Middle frontal gyrus (tissue), 1 donor: ENCODE measurements at regions not wholly inside any gene's neighbourhood (a gene's known extent, or its start where the extent isn't known, plus 50 kb on each side); places are given as distances from the start of the nearest gene placed in this dataset.

Experiments used
- DNase-seq: peaks from one replicate; pipeline ENCODE4 v3.0.0-alpha.2; 2015; ENCODE audit warnings: low spot score; ENCODE audit errors: extremely low spot score

DNA sequence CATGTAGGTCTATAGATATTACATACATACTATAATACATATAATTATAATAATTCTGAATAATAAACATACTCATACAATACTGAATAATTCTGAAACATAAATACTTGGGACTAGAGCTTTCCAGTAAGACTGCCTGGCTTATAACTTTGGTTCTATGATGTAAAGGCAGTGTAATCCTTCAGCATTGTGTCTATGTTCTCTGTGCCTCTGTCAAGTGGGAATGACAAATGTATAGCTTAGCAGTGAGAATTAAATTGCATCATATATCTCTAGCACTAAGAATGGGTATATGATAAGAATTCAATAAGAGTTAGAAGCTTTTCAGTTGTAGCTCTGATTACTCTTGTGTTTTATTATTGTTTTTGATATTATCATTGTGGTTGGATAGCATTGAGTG is 1469.3 kb downstream of the CDH8 start:
- DNase-seq, result no peak

DNA sequence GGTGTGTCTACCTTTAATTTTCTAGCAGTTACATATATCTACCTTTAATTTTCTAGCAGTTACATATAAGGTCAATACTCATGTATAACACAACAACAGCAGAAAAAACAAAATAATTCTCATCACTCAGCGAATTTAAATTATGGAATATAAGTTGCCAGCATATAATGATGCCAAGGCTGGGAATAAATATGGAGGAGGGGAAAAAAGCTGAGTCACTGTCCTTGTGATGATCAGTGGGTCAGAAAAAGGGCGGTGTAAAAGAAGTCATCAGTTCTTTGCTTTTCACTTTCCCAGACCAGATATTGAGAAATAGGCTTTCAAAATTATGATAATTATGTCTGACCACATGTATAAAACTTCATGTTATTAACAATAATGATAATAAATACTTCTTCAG is 1471.7 kb downstream of the CDH8 start:
- DNase-seq, result no peak

DNA sequence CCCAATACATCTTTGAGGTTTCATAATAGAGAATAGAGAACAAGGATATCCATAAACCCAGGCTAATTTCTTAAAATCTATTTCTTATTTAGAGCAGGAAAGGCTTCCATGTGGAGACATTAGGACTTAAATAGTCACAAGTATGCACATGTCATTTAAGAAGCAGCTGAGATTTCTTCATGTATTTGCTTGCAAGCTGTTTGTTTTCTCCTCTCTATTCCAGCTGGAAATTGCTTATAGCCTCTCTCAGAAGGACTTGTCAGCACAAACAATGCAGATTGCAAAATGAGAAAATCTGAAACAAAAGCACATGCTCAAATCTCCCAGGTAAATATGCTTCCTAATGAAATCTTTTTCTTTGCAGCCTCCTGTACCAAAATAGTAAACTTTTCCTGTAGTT is 1473.1 kb downstream of the CDH8 start:
- no peak for DNase-seq

DNA sequence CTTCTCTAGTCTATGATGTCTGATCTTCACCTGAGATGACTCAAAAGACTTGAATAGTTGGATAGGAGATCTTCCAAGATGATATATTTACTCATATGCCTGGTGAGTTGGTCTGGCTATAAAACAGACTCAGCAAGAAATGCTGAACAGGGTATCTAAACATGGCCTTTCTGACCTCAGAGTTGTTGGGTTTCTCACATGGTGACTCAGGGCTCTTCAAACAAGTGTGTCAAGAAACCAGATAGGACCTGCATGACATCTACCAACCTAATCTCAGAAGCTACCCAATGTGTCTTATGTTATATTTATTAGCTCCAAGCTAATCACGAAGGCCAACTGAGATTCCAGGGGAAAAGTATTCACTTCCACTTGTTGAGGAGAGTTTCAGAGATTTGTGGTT is 1477.3 kb downstream of the CDH8 start:
- DNase-seq, result no peak

DNA sequence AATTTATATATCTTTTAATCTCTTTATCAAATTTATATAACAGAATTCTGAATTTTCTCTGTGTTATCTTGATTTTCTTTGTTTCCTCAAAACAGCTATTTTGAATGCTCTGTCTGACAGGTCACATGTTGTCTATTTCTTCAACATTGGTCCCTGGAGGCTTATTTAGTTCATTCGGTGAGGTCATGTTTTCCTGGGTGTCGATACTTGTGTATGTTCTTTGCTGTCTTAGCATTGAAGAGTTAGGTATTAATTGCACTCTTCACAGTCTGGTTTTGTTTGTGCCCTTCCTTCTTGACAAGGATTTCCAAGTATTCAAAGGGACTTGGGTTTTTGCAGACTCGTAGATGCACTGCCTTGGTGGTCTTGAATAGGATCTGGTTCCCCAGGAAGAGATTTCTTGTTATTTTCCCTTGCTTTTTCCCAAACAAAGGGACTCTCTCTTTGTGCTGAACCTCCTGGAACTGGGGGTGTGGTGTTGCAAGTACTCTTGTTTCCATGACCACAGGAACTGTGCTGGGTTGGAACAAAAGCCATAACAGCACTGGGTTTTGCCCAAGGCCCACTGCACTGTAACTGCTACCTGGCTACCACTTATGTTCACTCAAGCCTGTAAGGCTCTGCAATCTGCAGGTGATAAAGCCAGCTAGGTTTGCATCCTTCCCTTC is 1483.0 kb downstream of the CDH8 start:
- no peak for DNase-seq

DNA sequence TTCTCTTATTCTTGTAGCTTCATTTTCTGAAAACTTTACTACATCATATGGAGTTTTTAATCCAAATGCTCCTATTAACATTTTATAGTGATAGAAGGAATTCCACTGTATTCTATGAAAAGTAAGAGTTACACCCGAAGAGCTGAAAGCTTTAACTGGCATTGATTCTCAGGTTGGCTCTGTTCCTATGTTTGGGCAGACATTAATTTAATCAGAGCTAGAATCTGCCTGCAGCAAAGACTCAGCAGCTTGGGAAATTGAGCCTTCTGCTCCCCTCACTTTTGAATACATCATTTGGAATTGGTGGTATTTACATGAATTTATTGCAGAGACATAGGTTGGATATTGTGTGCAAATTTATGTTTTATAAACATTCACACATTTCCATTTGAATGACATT is 1494.7 kb downstream of the CDH8 start:
- no peak for DNase-seq

DNA sequence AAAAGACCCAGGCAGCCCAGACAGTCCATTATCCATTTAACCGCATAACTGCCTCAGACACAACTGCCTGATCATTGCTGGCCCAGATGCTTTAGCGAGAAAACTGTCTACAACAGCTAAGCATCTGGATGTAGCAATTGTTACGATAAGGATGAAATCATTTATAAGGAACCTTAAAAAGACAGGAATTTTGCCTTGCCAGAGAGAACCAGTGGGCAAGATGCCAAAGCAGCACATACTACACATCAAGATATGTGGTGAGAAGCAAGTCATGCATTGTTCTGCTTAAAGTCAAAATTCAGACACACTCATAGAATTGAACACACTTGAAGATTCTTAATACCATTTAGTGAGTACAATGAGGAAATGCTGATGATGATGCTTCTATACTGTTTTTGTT is 1525.3 kb downstream of the CDH8 start:
- DNase-seq, result no peak

DNA sequence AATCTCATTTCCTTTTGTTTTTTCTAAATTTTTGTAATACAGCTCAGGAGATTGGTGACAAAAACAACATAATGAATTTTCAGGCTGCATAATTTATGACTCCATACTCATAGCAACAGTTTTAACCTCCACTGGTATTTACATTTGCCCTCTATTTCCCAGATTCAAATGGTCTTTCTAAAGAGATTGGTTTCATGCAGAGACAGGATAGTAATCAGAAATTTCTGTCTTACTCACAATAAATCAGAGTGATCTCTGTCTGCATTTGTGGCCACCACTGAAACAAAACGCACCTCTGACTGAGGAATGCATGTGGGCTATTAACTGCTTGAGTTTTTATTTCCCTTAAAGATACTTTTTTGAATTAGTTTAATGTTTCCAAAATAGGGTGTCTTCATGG is 1526.0 kb downstream of the CDH8 start:
- DNase-seq, result no peak

DNA sequence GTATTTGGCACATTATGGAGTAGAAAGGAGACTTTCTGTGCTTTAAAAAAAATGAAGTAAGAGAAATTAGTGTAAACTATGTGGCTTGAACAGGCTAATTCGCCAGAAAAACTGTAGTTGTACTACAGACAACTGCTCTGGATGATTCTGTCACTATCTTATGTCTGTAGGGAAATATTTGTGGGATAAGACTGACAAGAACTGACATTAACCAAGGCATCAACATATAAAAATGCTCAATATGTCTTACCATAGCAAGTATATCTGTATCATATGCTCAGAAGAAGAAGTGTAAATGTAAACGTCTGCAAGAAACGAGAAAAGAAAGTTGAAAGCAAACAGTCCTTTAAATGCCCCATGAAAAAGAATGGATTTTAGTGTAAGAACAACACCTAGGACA is 1545.0 kb downstream of the CDH8 start:
- DNase-seq, result no peak

DNA sequence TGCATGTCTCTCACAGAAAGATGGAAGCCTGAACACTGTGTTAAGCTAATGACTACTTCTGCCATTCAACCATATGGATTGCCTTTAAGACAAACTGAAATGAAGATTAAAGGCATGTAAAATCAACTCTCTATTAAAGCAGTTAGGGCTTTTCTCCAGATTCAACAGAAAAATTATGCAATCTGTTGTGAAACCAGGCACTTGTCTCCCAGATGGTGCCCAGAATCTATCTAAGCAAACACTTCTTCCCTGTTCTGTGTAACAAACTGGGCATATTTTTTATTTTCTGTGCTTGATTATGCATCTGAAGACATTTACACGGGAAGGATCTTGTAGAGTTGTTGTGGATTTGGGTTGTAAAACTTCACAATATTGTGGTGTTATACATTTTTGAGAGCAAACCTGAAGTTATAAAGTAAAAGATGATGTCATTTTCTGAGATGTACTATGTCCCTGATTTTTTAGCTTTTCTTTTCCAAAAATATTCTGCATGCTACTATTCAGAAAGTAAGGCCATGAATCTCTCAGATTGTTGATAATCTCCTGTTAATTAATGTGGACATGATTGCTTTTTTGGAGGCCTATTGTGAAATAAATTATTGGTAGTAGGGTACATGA is 1550.3 kb downstream of the CDH8 start:
- no peak for DNase-seq

DNA sequence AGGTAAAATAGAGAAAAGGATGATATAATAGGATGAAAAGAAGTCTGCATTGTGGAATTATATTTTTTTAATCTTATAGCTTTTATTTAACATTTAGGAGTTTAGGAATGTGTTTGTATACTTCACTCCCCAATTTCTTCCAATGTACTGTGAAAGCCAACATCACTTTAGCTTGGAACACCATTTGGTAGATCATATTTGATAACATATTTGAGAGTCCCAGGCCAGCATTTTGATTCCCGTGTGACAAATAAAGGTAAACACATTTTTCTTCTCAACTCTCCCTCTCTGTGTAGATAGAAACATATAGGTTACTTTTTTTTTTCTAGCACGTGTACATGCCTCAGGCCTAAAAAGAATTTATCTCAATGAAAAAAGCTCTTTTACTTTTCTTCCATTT is 1551.3 kb downstream of the CDH8 start:
- no peak for DNase-seq

DNA sequence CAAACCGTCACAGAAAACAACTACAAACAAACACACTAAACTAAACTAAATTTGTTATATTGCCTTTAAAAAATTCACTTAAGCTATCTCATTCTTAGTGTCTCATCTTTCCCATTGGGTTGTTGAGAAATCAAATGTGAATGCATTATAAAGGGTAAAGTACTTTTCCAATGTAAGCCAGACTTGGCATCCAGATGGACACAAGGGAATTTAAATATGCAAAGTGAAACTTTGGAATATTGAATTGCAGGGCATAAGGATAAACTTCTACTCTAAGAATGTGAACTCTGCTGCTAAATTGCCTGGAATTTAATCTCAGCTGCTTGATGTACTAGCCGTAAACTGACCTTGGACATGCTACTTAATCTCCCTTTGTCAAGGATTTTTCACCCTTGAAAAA is 1554.6 kb downstream of the CDH8 start:
- DNase-seq, result no peak

DNA sequence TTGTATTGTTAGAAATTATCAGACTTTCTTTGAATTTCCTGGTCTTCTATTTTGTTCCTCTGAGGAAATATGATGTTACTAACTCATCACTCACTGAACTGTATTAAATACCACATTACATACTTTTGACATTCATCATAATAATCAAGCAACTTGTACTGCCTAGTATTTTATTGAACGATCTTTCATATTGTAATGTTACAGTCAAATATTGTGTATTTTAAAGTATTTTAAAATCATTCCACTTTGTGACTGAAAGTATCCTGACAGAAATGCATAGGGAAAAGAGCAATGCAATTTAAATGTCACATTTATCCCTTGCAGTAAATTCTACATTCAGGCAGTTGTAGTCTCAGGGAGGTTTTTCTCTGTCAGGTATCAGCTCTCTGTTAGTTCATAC is 1557.4 kb downstream of the CDH8 start:
- DNase-seq, result no peak

DNA sequence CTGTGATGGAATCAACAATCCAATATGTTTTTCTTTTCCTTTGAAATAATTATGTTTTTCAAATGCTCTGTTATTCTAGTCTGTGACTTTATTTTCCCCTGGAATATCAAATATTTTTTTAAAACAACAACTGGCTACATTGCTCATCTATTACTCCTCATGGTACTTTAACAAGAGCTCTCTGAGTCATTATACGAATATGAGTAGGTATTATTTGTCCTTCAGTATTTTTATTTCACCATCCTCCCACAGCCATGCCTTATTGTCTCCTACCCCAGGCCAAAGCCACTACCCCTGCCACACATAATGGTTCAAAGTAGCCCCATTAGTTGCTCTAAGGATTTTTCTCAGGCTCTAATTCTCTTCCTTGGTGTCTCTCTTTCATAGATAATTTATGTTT is 1572.3 kb downstream of the CDH8 start:
- DNase-seq, result no peak

DNA sequence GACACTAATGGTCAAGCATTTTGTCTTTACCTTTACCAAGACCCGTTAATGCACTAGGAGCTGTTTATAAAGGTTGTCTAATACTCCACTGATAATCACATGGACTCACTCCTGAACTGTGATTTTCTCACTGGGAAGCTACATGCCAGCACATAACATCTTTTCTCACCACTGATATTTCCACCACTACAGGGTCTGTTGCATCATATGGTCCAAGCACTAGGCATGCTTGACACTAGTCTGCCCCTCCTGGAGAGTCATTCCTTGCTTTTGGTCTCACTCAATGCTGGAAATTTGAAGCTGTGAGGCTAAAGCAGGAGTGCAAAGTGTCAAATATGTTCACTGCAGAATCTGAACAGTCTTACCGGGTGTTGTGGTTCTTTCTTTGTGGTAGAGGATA is 1576.8 kb downstream of the CDH8 start:
- no peak for DNase-seq

DNA sequence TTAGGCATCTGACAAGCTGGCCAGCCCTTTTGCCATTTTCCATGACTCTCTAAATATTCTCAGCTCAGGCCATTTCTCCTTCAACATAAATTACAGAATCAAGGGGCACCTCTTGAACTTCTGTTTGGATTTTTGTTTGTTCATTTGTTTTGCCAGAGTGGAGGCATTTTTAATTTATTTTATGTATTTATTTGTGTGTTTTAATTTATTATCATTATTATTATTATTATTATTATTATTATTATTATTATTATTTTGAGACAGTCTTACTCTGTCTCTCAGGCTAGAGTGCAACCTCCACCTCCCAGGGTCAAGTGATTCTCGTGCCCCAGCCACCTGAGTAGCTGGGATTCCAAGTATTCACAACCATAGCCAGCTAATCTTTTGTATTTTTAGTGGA is 1578.0 kb downstream of the CDH8 start:
- DNase-seq, result no peak

DNA sequence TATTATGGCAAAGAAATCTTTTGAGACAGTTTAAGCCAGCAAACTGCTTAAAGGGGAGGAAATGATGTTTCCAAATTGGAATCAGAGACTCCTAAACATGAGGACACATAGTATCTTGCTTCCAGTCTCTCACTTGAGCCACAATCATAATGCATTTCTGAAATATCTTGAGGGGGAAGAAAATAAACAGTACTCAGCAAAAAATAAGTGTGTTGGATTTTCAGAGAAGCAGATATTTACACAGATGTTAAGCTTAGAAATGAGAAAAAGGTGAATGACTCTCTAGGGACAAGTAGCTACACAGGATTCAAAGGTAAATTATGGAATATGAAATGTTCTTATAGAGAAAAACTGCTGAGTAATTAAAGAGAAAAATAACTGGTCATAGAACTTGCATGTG is 1583.6 kb downstream of the CDH8 start:
- DNase-seq, result no peak

DNA sequence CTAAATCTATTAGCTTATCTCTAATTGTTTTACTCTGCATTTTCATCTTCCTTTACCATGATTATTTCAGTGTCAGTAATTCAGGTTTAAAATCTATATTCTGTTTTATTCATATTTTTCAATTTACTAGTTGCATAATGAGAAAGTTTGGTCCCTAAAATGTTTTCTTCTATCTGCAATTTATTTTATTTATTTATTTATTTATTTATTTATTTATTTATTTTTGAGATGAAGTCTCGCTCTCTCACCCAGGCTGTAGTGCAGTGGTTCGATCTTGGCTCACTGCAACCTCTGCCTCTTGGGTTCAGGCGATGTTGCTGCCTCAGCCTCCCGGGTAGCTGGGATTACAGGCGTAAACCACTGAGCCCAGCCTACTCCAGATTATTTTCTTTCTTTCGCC is 1597.3 kb downstream of the CDH8 start:
- DNase-seq, result no peak

DNA sequence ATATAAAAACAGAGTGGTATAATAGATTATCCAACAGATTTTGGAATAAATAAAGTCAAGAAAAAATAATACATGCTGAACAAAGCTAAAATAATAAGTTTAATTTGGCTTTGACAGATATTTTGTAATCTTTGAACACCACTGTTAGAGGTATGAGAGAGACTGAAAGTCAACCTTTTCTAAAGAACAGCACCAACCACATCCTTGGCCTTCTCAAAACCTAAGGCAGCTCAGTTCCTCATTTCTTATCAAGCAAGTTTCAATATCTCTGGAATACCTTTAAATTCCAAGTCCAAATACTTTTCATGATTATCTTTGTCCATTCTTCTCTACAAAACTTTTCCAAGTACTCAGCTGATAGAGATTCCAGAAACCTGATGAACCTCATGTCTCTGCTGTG is 1603.8 kb downstream of the CDH8 start:
- DNase-seq, result no peak

DNA sequence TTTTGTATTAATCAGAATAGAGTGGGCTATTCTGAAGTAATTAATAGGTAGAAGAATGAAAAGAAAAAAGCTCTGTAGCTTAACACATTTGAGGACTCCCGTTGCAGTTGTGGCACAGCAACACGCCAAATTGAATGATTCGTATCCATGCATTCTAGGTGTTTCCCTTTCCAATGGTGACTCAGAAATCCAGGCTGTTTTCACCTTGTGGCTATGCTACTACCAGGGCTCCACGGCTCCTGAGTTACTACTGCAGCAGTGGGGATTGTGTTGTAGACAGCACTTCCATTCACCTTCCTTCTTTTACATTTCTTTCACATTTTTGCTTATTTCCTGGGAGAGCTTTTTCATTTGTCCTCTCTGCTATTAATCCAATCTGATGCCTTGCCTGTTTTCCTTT is 1616.4 kb downstream of the CDH8 start:
- DNase-seq, result no peak

DNA sequence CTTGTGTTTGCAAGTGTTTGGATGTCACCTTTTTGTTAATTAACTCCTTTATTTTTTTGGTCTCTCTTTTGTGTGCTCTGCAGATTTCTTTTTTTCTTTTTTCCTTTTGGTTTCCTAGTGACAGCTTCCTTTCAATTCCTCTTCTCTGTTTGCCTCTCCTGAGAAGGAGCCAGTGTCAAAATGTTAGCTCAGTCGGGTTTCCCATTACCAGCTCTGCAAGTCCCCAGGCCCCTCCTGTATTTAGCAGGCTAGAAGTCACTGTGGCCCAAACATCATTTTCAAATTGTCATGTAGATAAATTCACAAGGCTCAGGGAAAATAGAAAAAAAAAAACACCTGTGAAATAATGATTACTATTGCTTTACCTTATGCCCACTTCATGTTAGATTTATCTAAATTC is 1621.6 kb downstream of the CDH8 start:
- no peak for DNase-seq

DNA sequence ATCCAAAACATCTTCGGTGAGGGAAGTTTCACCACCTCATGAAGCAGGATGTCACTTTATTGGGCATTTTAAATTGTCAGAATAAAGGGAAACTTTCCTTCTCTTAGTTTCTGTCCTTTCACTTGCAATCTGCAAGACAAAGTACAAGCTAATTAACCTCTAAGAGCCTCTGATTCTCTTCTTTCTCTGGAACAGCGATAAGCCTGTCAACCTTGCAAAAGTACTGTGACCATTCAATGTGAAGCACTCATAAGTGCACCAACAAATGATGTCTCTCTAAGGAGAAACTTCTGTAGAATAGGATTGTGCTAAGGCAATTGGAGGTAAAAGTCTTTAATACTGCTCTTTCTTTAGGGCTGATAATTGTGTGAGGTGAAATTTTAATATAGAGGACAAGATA is 1622.3 kb downstream of the CDH8 start:
- no peak for DNase-seq

DNA sequence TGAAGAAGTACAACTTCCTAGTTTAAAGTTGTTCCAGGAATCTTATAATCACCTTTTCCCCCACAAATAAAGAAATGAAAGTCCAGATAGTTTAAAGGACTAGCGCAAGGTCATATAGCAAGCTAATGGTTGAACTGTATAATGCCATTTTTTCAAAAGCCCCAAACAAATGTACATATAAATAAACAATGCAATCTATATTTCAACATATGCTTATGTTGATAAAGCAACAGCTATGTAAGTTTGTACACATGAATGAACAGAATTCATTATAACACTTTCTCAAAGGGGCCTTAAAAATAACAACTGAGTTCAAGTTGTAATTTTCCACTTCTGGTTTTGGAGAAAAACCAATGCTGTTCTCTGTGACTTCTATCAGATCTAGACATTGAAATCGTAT is 1628.6 kb downstream of the CDH8 start:
- no peak for DNase-seq

DNA sequence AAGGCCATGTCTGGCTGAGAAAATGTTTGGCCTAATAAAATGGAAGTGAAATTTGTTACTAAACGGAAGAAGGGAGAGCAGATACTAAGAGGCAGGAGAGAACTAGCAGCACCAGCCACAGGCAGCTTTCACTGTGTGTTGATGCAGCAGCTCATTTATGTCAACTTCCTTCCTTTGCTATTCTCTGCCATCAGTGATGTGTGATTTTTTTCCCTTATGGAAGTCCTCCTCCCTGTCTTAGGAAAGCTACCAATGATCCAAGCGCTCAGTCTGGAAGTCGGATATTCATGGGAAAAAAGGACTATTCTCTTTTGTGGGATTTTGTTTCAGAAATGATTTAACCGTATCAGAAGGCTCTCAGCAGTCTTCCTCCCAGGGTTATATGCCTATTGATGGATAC is 1629.2 kb downstream of the CDH8 start:
- DNase-seq, result no peak
